Liver (tissue), 8 donors: ENCODE measurements at regions not wholly inside any gene's neighbourhood (a gene's known extent, or its start where the extent isn't known, plus 50 kb on each side); places are given as distances from the start of the nearest gene placed in this dataset.

ENCODE experiments used
- DNase-seq: peaks from one replicate; pipeline ENCODE4 v3.0.0-alpha.2; 2017; ENCODE audit warnings: low spot score
- H3K27ac ChIP-seq, 2 donors: one replicate each; pipeline ENCODE4 v1.7.0; 2013; ENCODE audit warnings: inconsistent platforms in 2 of 2, low read length in 2 of 2, control low read depth in 1 of 2, low read depth in 1 of 2, mild to moderate bottlenecking in 1 of 2
- H3K27me3 ChIP-seq, 4 donors: one replicate each; pipeline versions ENCODE4 v1.6.1 to v1.7.0; 2013; ENCODE audit warnings: low read length in 3 of 4, inconsistent platforms in 1 of 4, mild to moderate bottlenecking in 1 of 4, moderate library complexity in 1 of 4; ENCODE audit not compliant: control insufficient read depth in 4 of 4, insufficient read depth in 4 of 4
- H3K36me3 ChIP-seq, 4 donors: one replicate each; pipeline versions ENCODE4 v1.6.1 to v1.7.0; 2013; ENCODE audit warnings: low read length in 3 of 4, mild to moderate bottlenecking in 3 of 4, low read depth in 1 of 4, moderate library complexity in 1 of 4; ENCODE audit not compliant: control insufficient read depth in 4 of 4, insufficient read depth in 3 of 4
- H3K4me1 ChIP-seq, 4 donors: one replicate each; pipeline versions ENCODE4 v1.6.1 to v1.7.0; 2013; ENCODE audit warnings: low read length in 3 of 4, mild to moderate bottlenecking in 3 of 4, moderate library complexity in 1 of 4; ENCODE audit not compliant: control insufficient read depth in 4 of 4, insufficient read depth in 4 of 4
- H3K4me3 ChIP-seq, 3 donors: one replicate each; pipeline versions ENCODE4 v1.6.1 to v1.7.0; 2013; ENCODE audit warnings: low read length in 3 of 3, control low read depth in 1 of 3, low read depth in 1 of 3, mild to moderate bottlenecking in 1 of 3
- H3K9ac ChIP-seq, 2 donors: one replicate each; pipeline ENCODE4 v1.7.0; 2013; ENCODE audit warnings: low read length in 2 of 2, mild to moderate bottlenecking in 2 of 2, moderate library complexity in 2 of 2, control low read depth in 1 of 2, low read depth in 1 of 2
- H3K9me3 ChIP-seq, 4 donors: one replicate each; pipeline versions ENCODE4 v1.6.1 to v1.7.0; 2013; ENCODE audit warnings: low read length in 3 of 4; ENCODE audit not compliant: control insufficient read depth in 4 of 4
- CTCF ChIP-seq: fragments of 150-350 bp; IDR thresholded peaks from 2 replicates; pipeline ENCODE4 v1.5.1; 2017; ENCODE audit warnings: improper control_type of control experiment, low read depth, low read length; ENCODE audit not compliant: missing input control
- EGR1 ChIP-seq, 2 donors: IDR thresholded peaks; 2 replicates each; pipeline ENCODE4 v1.6.1; 2016 to 2018; ENCODE audit warnings: antibody characterized with exemption in 2 of 2, low read depth in 2 of 2
- FOXA1 ChIP-seq: IDR thresholded peaks from 2 replicates; pipeline ENCODE4 v1.6.1; 2016; ENCODE audit warnings: antibody characterized with exemption
- FOXA2 ChIP-seq: IDR thresholded peaks from 2 replicates; pipeline ENCODE4 v1.6.1; 2016; ENCODE audit warnings: antibody characterized with exemption
- GABPA ChIP-seq, 2 donors: IDR thresholded peaks in 1 of 2; conservative IDR thresholded peaks in 1 of 2; 2 replicates each; pipeline ENCODE4 v1.6.1; 2016; ENCODE audit warnings: antibody characterized with exemption in 2 of 2, mild to moderate bottlenecking in 1 of 2, moderate library complexity in 1 of 2
- HNF4A ChIP-seq, 2 donors: conservative IDR thresholded peaks; 2 replicates each; pipeline ENCODE4 v1.6.1; 2016; ENCODE audit warnings: antibody characterized with exemption in 2 of 2, mild to moderate bottlenecking in 2 of 2
- HNF4G ChIP-seq: IDR thresholded peaks from 2 replicates; pipeline ENCODE4 v1.6.1; 2016; ENCODE audit warnings: antibody characterized with exemption
- JUND ChIP-seq, 2 donors: IDR thresholded peaks; 2 replicates each; pipeline ENCODE4 v1.6.1; 2016; ENCODE audit warnings: antibody characterized with exemption in 2 of 2
- MAX ChIP-seq: IDR thresholded peaks from 2 replicates; pipeline ENCODE4 v1.6.1; 2016; ENCODE audit warnings: antibody characterized with exemption
- NR2F2 ChIP-seq: IDR thresholded peaks from 2 replicates; pipeline ENCODE4 v1.6.1; 2016; ENCODE audit warnings: antibody characterized with exemption
- RAD21 ChIP-seq, 2 donors: IDR thresholded peaks; 2 replicates each; pipeline ENCODE4 v1.6.1; 2016; ENCODE audit warnings: antibody characterized with exemption in 2 of 2, mild to moderate bottlenecking in 2 of 2
- RXRA ChIP-seq, 2 donors: IDR thresholded peaks; 2 replicates each; pipeline ENCODE4 v1.6.1; 2017 to 2018; ENCODE audit warnings: antibody characterized with exemption in 2 of 2, mild to moderate bottlenecking in 1 of 2
- SP1 ChIP-seq: IDR thresholded peaks from 2 replicates; pipeline ENCODE4 v1.6.1; 2018; ENCODE audit warnings: antibody characterized with exemption, mild to moderate bottlenecking
- TAF1 ChIP-seq: conservative IDR thresholded peaks from 2 replicates; pipeline ENCODE4 v1.6.1; 2016; ENCODE audit warnings: antibody characterized with exemption, mild to moderate bottlenecking
- YY1 ChIP-seq: IDR thresholded peaks from 2 replicates; pipeline ENCODE4 v1.6.1; 2016; ENCODE audit warnings: antibody characterized with exemption, mild to moderate bottlenecking
- WGBS: extraction: QIAGEN DNeasy Blood & Tissue Kit; methylation state at CpG from one replicate; pipeline ENCODE4 v1.1.7; 2013; 5-methylcytosine and 5-hydroxymethylcytosine counted together
- TF ChIP-seq, protein P1 (sequence below): IDR thresholded peaks from 2 replicates; pipeline ENCODE4 v1.6.1; 2016; ENCODE audit warnings: antibody characterized with exemption
- TF ChIP-seq, protein P2 (sequence below): IDR thresholded peaks from 2 replicates; pipeline ENCODE4 v1.6.1; 2016; ENCODE audit warnings: antibody characterized with exemption, mild to moderate bottlenecking
- TF ChIP-seq, protein P3 (sequence below): IDR thresholded peaks from 2 replicates; pipeline ENCODE4 v1.6.1; 2016; ENCODE audit warnings: antibody characterized with exemption
- donor health status: healthy.
- donor health status: healthy.
- donor health status: healthy.
- donor health status: healthy.
- donor health status: healthy.

DNA sequence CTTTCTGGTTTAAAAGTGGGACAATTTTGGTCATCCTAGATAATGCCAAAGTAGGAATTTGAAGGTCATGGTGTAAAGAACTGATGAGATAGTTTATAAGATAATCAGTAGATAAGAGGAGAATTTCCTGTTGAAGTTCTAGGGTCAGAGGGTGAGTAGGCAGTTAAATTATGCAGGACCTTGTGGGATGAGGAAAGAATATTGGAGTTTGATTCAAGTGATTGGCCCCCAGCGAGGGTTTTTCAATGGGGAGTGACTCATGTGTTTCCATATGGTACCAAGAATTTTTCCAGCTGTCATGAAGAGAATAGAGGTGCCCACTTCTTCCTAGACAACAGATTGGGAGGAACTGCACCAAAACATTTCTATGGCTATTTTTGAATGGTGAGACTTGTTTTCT is 940.2 kb upstream of the ZEB2 start:
- no peak for DNase-seq
- no peak overlapping the region for H3K27ac ChIP-seq
- no peaks in the 10 kb centered on the region for H3K9me3 ChIP-seq
- WGBS, result 75% methylated on average over 1 of the region's 1 CpG
- H3K4me3 ChIP-seq, result no peak overlapping the region
- H3K4me1 ChIP-seq, result peaks cover 0 to 2% (median 0%) of the 10 kb centered on the region in 4 donors
- H3K9ac ChIP-seq, result no peak overlapping the region
- H3K36me3 ChIP-seq, result no peaks in the 10 kb centered on the region
- H3K27me3 ChIP-seq, result no peaks in the 10 kb centered on the region
- TF ChIP-seq MAX (no peak), FOXA2 (no peak), TAF1 (no peak), JUND (IDR thresholded peaks at IDR 0.05) (no peak), FOXA1 (no peak), HNF4A (conservative IDR thresholded peaks at IDR 0.05) (no peak), SP1 (no peak), EGR1 (IDR thresholded peaks at IDR 0.05; ENCODE audit: low read depth in 2 of 2) (no peak), CTCF (no peak), GABPA (IDR thresholded peaks at IDR 0.05 in 1 of 2, conservative IDR thresholded peaks at IDR 0.05 in 1 of 2) (no peak), NR2F2 (no peak), RAD21 (IDR thresholded peaks at IDR 0.05) (no peak), RXRA (IDR thresholded peaks at IDR 0.05) (no peak), YY1 (no peak), HNF4G (no peak)
- TF ChIP-seq, protein P1, sequence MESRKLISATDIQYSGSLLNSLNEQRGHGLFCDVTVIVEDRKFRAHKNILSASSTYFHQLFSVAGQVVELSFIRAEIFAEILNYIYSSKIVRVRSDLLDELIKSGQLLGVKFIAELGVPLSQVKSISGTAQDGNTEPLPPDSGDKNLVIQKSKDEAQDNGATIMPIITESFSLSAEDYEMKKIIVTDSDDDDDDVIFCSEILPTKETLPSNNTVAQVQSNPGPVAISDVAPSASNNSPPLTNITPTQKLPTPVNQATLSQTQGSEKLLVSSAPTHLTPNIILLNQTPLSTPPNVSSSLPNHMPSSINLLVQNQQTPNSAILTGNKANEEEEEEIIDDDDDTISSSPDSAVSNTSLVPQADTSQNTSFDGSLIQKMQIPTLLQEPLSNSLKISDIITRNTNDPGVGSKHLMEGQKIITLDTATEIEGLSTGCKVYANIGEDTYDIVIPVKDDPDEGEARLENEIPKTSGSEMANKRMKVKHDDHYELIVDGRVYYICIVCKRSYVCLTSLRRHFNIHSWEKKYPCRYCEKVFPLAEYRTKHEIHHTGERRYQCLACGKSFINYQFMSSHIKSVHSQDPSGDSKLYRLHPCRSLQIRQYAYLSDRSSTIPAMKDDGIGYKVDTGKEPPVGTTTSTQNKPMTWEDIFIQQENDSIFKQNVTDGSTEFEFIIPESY, result no peak
- TF ChIP-seq, protein P2, sequence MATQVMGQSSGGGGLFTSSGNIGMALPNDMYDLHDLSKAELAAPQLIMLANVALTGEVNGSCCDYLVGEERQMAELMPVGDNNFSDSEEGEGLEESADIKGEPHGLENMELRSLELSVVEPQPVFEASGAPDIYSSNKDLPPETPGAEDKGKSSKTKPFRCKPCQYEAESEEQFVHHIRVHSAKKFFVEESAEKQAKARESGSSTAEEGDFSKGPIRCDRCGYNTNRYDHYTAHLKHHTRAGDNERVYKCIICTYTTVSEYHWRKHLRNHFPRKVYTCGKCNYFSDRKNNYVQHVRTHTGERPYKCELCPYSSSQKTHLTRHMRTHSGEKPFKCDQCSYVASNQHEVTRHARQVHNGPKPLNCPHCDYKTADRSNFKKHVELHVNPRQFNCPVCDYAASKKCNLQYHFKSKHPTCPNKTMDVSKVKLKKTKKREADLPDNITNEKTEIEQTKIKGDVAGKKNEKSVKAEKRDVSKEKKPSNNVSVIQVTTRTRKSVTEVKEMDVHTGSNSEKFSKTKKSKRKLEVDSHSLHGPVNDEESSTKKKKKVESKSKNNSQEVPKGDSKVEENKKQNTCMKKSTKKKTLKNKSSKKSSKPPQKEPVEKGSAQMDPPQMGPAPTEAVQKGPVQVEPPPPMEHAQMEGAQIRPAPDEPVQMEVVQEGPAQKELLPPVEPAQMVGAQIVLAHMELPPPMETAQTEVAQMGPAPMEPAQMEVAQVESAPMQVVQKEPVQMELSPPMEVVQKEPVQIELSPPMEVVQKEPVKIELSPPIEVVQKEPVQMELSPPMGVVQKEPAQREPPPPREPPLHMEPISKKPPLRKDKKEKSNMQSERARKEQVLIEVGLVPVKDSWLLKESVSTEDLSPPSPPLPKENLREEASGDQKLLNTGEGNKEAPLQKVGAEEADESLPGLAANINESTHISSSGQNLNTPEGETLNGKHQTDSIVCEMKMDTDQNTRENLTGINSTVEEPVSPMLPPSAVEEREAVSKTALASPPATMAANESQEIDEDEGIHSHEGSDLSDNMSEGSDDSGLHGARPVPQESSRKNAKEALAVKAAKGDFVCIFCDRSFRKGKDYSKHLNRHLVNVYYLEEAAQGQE, result no peak
- TF ChIP-seq, protein P3, sequence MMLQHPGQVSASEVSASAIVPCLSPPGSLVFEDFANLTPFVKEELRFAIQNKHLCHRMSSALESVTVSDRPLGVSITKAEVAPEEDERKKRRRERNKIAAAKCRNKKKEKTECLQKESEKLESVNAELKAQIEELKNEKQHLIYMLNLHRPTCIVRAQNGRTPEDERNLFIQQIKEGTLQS, result no peak
